HEK293 (cell line): ENCODE measurements at regions not wholly inside any gene's neighbourhood (a gene's known extent, or its start where the extent isn't known, plus 50 kb on each side); places are given as distances from the start of the nearest gene placed in this dataset.

Experiments used
- ZNF121 ChIP-seq: fragments of 450-650 bp; formaldehyde crosslinking; IDR thresholded peaks from 2 replicates; pipeline ENCODE4 v1.5.1; 2016; ENCODE audit warnings: missing biosample characterization, missing genetic modification characterization
- ZNF23 ChIP-seq: fragments of 450-650 bp; formaldehyde crosslinking; IDR thresholded peaks from 2 replicates; pipeline ENCODE4 v1.5.1; 2016; ENCODE audit warnings: missing biosample characterization, missing genetic modification characterization, borderline replicate concordance
- ZNF544 ChIP-seq: fragments of 450-650 bp; formaldehyde crosslinking; IDR thresholded peaks from 2 replicates; pipeline ENCODE4 v1.5.0; 2017; ENCODE audit warnings: missing biosample characterization, missing genetic modification characterization
- ZNF654 ChIP-seq: fragments of 450-650 bp; formaldehyde crosslinking; IDR thresholded peaks from 2 replicates; pipeline ENCODE4 v1.5.1; 2016; ENCODE audit warnings: low read depth, missing biosample characterization, missing genetic modification characterization
- ZNF785 ChIP-seq: fragments of 450-650 bp; formaldehyde crosslinking; IDR thresholded peaks from 2 replicates; pipeline ENCODE4 v1.5.1; 2016; ENCODE audit warnings: missing biosample characterization, missing genetic modification characterization
- ZNF843 ChIP-seq: fragments of 450-650 bp; formaldehyde crosslinking; IDR thresholded peaks from 2 replicates; pipeline ENCODE4 v1.5.1; 2016; ENCODE audit warnings: missing biosample characterization, missing genetic modification characterization
- TF ChIP-seq, protein P1 (sequence below): fragments of 450-650 bp; formaldehyde crosslinking; IDR thresholded peaks from 2 replicates; pipeline ENCODE4 v1.5.1; 2016; ENCODE audit warnings: missing biosample characterization, missing genetic modification characterization, borderline replicate concordance
- TF ChIP-seq, protein P2 (sequence below): IDR thresholded peaks from 2 replicates; pipeline ENCODE4 v1.6.1; 2011; ENCODE audit warnings: mild to moderate bottlenecking, low read depth, low read length, borderline replicate concordance
- TF ChIP-seq, protein P3 (sequence below): fragments of 450-650 bp; formaldehyde crosslinking; IDR thresholded peaks from 2 replicates; pipeline ENCODE4 v1.5.1; 2016; ENCODE audit warnings: missing biosample characterization, missing genetic modification characterization
- TF ChIP-seq, protein P4 (sequence below): fragments of 450-650 bp; formaldehyde crosslinking; IDR thresholded peaks from 2 replicates; pipeline ENCODE4 v1.5.1; 2016; ENCODE audit warnings: missing biosample characterization, missing genetic modification characterization

- TF ChIP-seq ZNF23 (tag by site-specific recombination): no peak
- TF ChIP-seq ZNF654 (tag by site-specific recombination): no peak
- no peak for TF ChIP-seq ZNF544 (tag by site-specific recombination)
- TF ChIP-seq, protein P1, sequence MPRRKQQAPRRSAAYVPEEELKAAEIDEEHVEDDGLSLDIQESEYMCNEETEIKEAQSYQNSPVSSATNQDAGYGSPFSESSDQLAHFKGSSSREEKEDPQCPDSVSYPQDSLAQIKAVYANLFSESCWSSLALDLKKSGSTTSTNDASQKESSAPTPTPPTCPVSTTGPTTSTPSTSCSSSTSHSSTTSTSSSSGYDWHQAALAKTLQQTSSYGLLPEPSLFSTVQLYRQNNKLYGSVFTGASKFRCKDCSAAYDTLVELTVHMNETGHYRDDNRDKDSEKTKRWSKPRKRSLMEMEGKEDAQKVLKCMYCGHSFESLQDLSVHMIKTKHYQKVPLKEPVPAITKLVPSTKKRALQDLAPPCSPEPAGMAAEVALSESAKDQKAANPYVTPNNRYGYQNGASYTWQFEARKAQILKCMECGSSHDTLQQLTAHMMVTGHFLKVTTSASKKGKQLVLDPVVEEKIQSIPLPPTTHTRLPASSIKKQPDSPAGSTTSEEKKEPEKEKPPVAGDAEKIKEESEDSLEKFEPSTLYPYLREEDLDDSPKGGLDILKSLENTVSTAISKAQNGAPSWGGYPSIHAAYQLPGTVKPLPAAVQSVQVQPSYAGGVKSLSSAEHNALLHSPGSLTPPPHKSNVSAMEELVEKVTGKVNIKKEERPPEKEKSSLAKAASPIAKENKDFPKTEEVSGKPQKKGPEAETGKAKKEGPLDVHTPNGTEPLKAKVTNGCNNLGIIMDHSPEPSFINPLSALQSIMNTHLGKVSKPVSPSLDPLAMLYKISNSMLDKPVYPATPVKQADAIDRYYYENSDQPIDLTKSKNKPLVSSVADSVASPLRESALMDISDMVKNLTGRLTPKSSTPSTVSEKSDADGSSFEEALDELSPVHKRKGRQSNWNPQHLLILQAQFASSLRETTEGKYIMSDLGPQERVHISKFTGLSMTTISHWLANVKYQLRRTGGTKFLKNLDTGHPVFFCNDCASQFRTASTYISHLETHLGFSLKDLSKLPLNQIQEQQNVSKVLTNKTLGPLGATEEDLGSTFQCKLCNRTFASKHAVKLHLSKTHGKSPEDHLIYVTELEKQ (tag by site-specific recombination): no peak
- TF ChIP-seq, protein P2, sequence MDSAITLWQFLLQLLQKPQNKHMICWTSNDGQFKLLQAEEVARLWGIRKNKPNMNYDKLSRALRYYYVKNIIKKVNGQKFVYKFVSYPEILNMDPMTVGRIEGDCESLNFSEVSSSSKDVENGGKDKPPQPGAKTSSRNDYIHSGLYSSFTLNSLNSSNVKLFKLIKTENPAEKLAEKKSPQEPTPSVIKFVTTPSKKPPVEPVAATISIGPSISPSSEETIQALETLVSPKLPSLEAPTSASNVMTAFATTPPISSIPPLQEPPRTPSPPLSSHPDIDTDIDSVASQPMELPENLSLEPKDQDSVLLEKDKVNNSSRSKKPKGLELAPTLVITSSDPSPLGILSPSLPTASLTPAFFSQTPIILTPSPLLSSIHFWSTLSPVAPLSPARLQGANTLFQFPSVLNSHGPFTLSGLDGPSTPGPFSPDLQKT: no peak
- no peak for TF ChIP-seq ZNF121 (tag by site-specific recombination)
- TF ChIP-seq, protein P3, sequence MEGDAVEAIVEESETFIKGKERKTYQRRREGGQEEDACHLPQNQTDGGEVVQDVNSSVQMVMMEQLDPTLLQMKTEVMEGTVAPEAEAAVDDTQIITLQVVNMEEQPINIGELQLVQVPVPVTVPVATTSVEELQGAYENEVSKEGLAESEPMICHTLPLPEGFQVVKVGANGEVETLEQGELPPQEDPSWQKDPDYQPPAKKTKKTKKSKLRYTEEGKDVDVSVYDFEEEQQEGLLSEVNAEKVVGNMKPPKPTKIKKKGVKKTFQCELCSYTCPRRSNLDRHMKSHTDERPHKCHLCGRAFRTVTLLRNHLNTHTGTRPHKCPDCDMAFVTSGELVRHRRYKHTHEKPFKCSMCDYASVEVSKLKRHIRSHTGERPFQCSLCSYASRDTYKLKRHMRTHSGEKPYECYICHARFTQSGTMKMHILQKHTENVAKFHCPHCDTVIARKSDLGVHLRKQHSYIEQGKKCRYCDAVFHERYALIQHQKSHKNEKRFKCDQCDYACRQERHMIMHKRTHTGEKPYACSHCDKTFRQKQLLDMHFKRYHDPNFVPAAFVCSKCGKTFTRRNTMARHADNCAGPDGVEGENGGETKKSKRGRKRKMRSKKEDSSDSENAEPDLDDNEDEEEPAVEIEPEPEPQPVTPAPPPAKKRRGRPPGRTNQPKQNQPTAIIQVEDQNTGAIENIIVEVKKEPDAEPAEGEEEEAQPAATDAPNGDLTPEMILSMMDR (tag by site-specific recombination): no peak
- TF ChIP-seq ZNF785: no peak
- TF ChIP-seq ZNF843 (tag by site-specific recombination): no peak
- TF ChIP-seq, protein P4, sequence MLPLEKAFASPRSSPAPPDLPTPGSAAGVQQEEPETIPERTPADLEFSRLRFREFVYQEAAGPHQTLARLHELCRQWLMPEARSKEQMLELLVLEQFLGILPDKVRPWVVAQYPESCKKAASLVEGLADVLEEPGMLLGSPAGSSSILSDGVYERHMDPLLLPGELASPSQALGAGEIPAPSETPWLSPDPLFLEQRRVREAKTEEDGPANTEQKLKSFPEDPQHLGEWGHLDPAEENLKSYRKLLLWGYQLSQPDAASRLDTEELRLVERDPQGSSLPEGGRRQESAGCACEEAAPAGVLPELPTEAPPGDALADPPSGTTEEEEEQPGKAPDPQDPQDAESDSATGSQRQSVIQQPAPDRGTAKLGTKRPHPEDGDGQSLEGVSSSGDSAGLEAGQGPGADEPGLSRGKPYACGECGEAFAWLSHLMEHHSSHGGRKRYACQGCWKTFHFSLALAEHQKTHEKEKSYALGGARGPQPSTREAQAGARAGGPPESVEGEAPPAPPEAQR (tag by site-specific recombination): no peak
Measured at GRCh38 chr3:145798696-145799537, 362.1 kb downstream of the PLOD2 start.
